ENCODE measurements at regions not wholly inside any gene's neighbourhood (a gene's known extent, or its start where the extent isn't known, plus 50 kb on each side); places are given as distances from the start of the nearest gene placed in this dataset.

DNA sequence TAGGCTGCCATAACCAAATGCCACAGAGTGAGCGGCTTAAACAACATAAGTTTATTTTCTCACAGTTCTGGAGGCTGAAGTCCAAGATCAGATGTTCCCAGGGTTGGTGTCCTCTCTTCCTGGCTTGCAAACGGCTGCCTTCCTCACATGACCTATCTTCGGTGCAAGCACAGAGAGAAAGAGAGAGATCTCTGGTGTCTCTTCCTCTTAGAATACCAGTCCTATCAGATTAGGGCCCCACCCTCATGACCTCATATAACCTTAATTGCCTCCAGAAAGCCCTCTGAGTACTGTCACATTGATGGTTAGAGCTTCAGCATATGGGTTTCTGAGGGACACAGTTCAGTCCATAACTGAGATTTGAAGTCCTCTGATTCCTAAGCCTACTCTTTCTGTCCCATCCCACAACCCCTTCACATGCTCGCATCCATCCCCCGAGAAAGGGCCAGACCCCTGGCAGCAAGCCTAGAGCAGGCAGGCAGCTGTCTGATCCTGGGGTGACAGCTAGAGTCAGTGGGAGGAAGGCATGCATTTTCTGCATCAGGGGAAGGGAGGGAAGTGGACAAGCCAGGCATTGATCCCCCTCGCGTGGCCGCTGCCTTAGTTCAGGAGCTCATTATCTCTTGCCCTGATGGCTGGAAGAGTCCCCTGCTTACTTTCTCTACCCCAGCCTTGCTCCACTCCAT, 114.1 kb downstream of the FAR1 start:
- H3K36me3 ChIP-seq: no peaks in the 10 kb centered on the region
- TF ChIP-seq EZH2 (IDR thresholded peaks at IDR 0.05): no peak
- no peak for TF ChIP-seq EZH2phosphoT487 (IDR thresholded peaks at IDR 0.05)
- TF ChIP-seq, protein P1, sequence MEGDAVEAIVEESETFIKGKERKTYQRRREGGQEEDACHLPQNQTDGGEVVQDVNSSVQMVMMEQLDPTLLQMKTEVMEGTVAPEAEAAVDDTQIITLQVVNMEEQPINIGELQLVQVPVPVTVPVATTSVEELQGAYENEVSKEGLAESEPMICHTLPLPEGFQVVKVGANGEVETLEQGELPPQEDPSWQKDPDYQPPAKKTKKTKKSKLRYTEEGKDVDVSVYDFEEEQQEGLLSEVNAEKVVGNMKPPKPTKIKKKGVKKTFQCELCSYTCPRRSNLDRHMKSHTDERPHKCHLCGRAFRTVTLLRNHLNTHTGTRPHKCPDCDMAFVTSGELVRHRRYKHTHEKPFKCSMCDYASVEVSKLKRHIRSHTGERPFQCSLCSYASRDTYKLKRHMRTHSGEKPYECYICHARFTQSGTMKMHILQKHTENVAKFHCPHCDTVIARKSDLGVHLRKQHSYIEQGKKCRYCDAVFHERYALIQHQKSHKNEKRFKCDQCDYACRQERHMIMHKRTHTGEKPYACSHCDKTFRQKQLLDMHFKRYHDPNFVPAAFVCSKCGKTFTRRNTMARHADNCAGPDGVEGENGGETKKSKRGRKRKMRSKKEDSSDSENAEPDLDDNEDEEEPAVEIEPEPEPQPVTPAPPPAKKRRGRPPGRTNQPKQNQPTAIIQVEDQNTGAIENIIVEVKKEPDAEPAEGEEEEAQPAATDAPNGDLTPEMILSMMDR (IDR thresholded peaks at IDR 0.05): no peak
- H3K4me1 Mint-ChIP-seq: peaks cover 9% of the 10 kb centered on the region

DNA sequence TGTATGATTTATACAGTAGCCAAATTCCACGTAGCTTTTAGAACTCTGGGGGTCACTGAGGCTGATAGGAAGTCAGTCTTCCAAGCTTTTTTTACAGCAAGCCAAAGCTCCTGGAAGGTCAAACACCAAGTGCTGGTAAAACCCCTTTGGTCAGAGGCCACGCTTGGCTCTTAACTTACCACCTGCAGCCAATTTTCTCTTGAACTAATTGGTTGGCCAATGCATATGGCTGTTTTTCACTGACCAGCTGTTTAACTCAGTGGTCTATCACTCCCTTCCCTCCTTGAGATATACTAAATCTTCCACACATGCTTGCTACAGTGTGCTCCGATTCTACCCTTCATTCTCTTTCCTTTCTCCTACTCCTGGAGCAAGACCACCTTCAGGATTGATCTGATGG, 116.0 kb downstream of the FAR1 start:
- H3K4me3 ChIP-seq: no peak overlapping the region
- no peaks in the 10 kb centered on the region for H3K27me3 ChIP-seq
- peaks cover 22% of the 10 kb centered on the region for H3K4me1 ChIP-seq
- DNase-seq (ENCODE audit: low spot score): no peak
- TF ChIP-seq EZH2 (IDR thresholded peaks at IDR 0.05) (no peak), EZH2phosphoT487 (IDR thresholded peaks at IDR 0.05) (no peak)
- TF ChIP-seq, protein P1 (IDR thresholded peaks at IDR 0.05): no peak
- Mint-ChIP-seq H3K27me3 (ENCODE audit: insufficient read depth, low read depth) (no peaks in the 10 kb centered on the region), H3K4me1 (peaks cover 2% of the 10 kb centered on the region), H3K4me3 (no peak overlapping the region), H3K27ac (no peak overlapping the region), H3K36me3 (no peaks in the 10 kb centered on the region), H3K9me3 (no peaks in the 10 kb centered on the region)
- no peaks in the 10 kb centered on the region for H3K36me3 ChIP-seq
- no peak overlapping the region for H3K27ac ChIP-seq
- no peak overlapping the region for H2AFZ ChIP-seq (replicated peaks)
- H3K4me2 ChIP-seq: no peak overlapping the region
- no peak overlapping the region for H3K9ac ChIP-seq
- H3F3A ChIP-seq (ENCODE audit: low read depth): peaks cover 10% of the 10 kb centered on the region
- H3K79me2 ChIP-seq (ENCODE audit: low read depth): no peaks in the 10 kb centered on the region
- H3K9me3 ChIP-seq (ENCODE audit: low read depth): no peaks in the 10 kb centered on the region
- H4K20me1 ChIP-seq (ENCODE audit: low read depth): no peaks in the 10 kb centered on the region

More for the DNA sequence above, 114.1 kb downstream of the FAR1 start:
- H3K4me3 ChIP-seq: no peak overlapping the region
- Mint-ChIP-seq H3K36me3 (no peaks in the 10 kb centered on the region), H3K27me3 (ENCODE audit: insufficient read depth, low read depth) (no peaks in the 10 kb centered on the region), H3K4me3 (no peak overlapping the region), H3K27ac (no peak overlapping the region), H3K9me3 (no peaks in the 10 kb centered on the region)
- no peaks in the 10 kb centered on the region for H3K27me3 ChIP-seq
- peaks cover 27% of the 10 kb centered on the region for H3F3A ChIP-seq (ENCODE audit: low read depth)
- H3K27ac ChIP-seq: no peak overlapping the region
- H3K4me1 ChIP-seq: peaks cover 35% of the 10 kb centered on the region
- H3K79me2 ChIP-seq (ENCODE audit: low read depth): no peaks in the 10 kb centered on the region
- no peaks in the 10 kb centered on the region for H4K20me1 ChIP-seq (ENCODE audit: low read depth)
- H3K9ac ChIP-seq: no peak overlapping the region
- no peak for DNase-seq (ENCODE audit: low spot score)
- no peak overlapping the region for H3K4me2 ChIP-seq
- H2AFZ ChIP-seq (replicated peaks): no peak overlapping the region
- H3K9me3 ChIP-seq (ENCODE audit: low read depth): no peaks in the 10 kb centered on the region

DNA sequence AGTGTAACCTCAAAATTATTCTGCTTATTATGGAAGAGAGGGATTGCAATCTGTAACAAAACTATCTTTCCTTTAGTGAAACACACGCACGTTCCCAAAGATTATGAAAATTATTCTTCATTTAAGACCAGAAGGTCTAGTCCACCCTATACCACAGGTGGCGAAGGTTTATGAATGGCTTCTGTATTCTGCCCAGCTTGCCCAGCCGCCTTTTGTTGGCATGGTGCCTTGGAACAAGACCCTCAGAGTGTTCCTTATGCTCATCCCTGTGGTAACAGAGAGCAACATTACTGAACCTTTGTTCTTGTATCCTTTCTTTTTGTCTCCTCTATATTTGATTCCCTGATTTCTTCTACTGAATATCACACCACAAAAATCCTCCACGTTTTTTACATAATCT, 116.4 kb downstream of the FAR1 start:
- no peak for DNase-seq (ENCODE audit: low spot score)
- Histone ChIP-seq H4K20me1 (ENCODE audit: low read depth) (no peaks in the 10 kb centered on the region), H3K9ac (no peak overlapping the region), H3K27ac (no peak overlapping the region), H3K36me3 (no peaks in the 10 kb centered on the region), H3K4me1 (peaks cover 25% of the 10 kb centered on the region), H2AFZ (replicated peaks) (no peak overlapping the region), H3K9me3 (ENCODE audit: low read depth) (no peaks in the 10 kb centered on the region), H3K27me3 (no peaks in the 10 kb centered on the region), H3K79me2 (ENCODE audit: low read depth) (no peaks in the 10 kb centered on the region), H3K4me2 (no peak overlapping the region), H3F3A (ENCODE audit: low read depth) (peaks cover 10% of the 10 kb centered on the region), H3K4me3 (no peak overlapping the region)
- Mint-ChIP-seq H3K27ac (no peak overlapping the region), H3K9me3 (no peaks in the 10 kb centered on the region), H3K4me1 (peaks cover 3% of the 10 kb centered on the region), H3K36me3 (no peaks in the 10 kb centered on the region), H3K27me3 (ENCODE audit: insufficient read depth, low read depth) (no peaks in the 10 kb centered on the region), H3K4me3 (no peak overlapping the region)
- TF ChIP-seq EZH2phosphoT487 (IDR thresholded peaks at IDR 0.05) (no peak), EZH2 (IDR thresholded peaks at IDR 0.05) (no peak)
- TF ChIP-seq, protein P1 (IDR thresholded peaks at IDR 0.05): no peak
